Endothelial cell of umbilical vein (primary cell): ENCODE measurements at regions not wholly inside any gene's neighbourhood (a gene's known extent, or its start where the extent isn't known, plus 50 kb on each side); places are given as distances from the start of the nearest gene placed in this dataset.

Experiments used
- CTCF ChIP-seq, 2 donors: IDR thresholded peaks; 1 replicate in 1 of 2; 2 replicates in 1 of 2; pipeline ENCODE4 v1.5.1; 2011; ENCODE audit warnings: low read length in 2 of 2, mild to moderate bottlenecking in 2 of 2, moderate library complexity in 2 of 2, control low read depth in 1 of 2, inconsistent platforms in 1 of 2, low read depth in 1 of 2; ENCODE audit not compliant: insufficient read depth in 1 of 2; ENCODE audit errors: extremely low read depth in 1 of 2
- EZH2 ChIP-seq: IDR thresholded peaks from 2 replicates; pipeline ENCODE4 v1.6.1; 2012; ENCODE audit warnings: borderline replicate concordance, low read depth, mild to moderate bottlenecking, moderate library complexity, low read length, inconsistent platforms; ENCODE audit not compliant: severe bottlenecking
- FOS ChIP-seq: IDR thresholded peaks from 2 replicates; pipeline ENCODE4 v1.6.1; 2011; ENCODE audit warnings: mild to moderate bottlenecking, low read length, moderate library complexity, borderline replicate concordance; ENCODE audit not compliant: insufficient read depth
- GATA2 ChIP-seq: IDR thresholded peaks from 2 replicates; pipeline ENCODE4 v1.7.0; 2011; ENCODE audit warnings: low read depth, mild to moderate bottlenecking, moderate library complexity, mixed read lengths, low read length; ENCODE audit not compliant: insufficient read length, insufficient read depth
- JUN ChIP-seq: IDR thresholded peaks from 2 replicates; pipeline ENCODE4 v1.6.1; 2011; ENCODE audit warnings: borderline replicate concordance, low read depth; ENCODE audit not compliant: insufficient read length, insufficient read depth
- MYC ChIP-seq: IDR thresholded peaks from one replicate; pipeline ENCODE4 v1.6.1; 2011; ENCODE audit warnings: mild to moderate bottlenecking, low read depth, low read length
- POLR2A ChIP-seq: IDR thresholded peaks from 2 replicates; pipeline ENCODE4 v1.6.1; 2012; ENCODE audit warnings: low read depth, mild to moderate bottlenecking, control low read depth, low read length
- POLR2AphosphoS5 ChIP-seq: IDR thresholded peaks from 2 replicates; pipeline ENCODE4 v1.6.1; 2012; ENCODE audit warnings: low read depth, mild to moderate bottlenecking, control low read depth, low read length, moderate library complexity; ENCODE audit not compliant: insufficient read depth
- TF ChIP-seq, protein P1 (sequence below): IDR thresholded peaks from 2 replicates; pipeline ENCODE4 v1.6.1; 2011; ENCODE audit not compliant: insufficient read depth, insufficient read length

GRCh38 chr2:118698564-118698963 is 148.9 kb downstream of the EN1 start:
- TF ChIP-seq POLR2A (no peak), CTCF (IDR thresholded peaks at IDR 0.05; ENCODE audit: extremely low read depth in 1 of 2, insufficient read depth in 1 of 2, low read depth in 1 of 2, low read length in 2 of 2) (no peak), POLR2AphosphoS5 (no peak), EZH2 (no peak), JUN (no peak), MYC (no peak), FOS (no peak), GATA2 (no peak)
- TF ChIP-seq, protein P1, sequence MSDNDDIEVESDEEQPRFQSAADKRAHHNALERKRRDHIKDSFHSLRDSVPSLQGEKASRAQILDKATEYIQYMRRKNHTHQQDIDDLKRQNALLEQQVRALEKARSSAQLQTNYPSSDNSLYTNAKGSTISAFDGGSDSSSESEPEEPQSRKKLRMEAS: no peak
